Smooth muscle cell (in vitro differentiated cells): ENCODE measurements at regions not wholly inside any gene's neighbourhood (a gene's known extent, or its start where the extent isn't known, plus 50 kb on each side); places are given as distances from the start of the nearest gene placed in this dataset.

ENCODE experiments used
- DNase-seq: peaks from one replicate; lab custom pipeline; 2025; ENCODE audit not compliant: unreplicated experiment; lab: John Stamatoyannopoulos, UW
- H2AFZ ChIP-seq: fragments of 200-600 bp; sonication (generic); 2 replicates; pipeline ENCODE4 v1.6.0; 2016; ENCODE audit warnings: antibody characterized with exemption, low read depth, mild to moderate bottlenecking
- H3F3A ChIP-seq: fragments of 200-600 bp; sonication (generic); 2 replicates; pipeline ENCODE4 v1.6.0; 2017; ENCODE audit warnings: antibody characterized with exemption, low read depth
- H3K27ac ChIP-seq: fragments of 200-600 bp; sonication (generic); 2 replicates; pipeline ENCODE4 v1.5.1; 2016; ENCODE audit warnings: low read depth, mild to moderate bottlenecking
- H3K27me3 ChIP-seq: fragments of 200-600 bp; sonication (generic); 2 replicates; pipeline ENCODE4 v1.6.1; 2016; ENCODE audit warnings: low read depth, mild to moderate bottlenecking
- H3K36me3 ChIP-seq: fragments of 200-600 bp; sonication (generic); 2 replicates; pipeline ENCODE4 v1.5.1; 2016; ENCODE audit warnings: low read depth
- H3K4me1 ChIP-seq: fragments of 200-600 bp; sonication (generic); 2 replicates; pipeline ENCODE4 v1.5.1; 2016; ENCODE audit warnings: low read depth
- H3K4me2 ChIP-seq: fragments of 200-600 bp; sonication (generic); 2 replicates; pipeline ENCODE4 v1.6.0; 2016; ENCODE audit warnings: mild to moderate bottlenecking
- H3K4me3 ChIP-seq: fragments of 200-600 bp; sonication (generic); 2 replicates; pipeline ENCODE4 v1.5.1; 2016; ENCODE audit warnings: mild to moderate bottlenecking
- H3K79me2 ChIP-seq: fragments of 200-600 bp; sonication (generic); 2 replicates; pipeline ENCODE4 v1.6.0; 2016; ENCODE audit warnings: low read depth, mild to moderate bottlenecking
- H3K9ac ChIP-seq: fragments of 200-600 bp; sonication (generic); 2 replicates; pipeline ENCODE4 v1.6.0; 2016; ENCODE audit warnings: low read depth
- H3K9me3 ChIP-seq: fragments of 200-600 bp; sonication (generic); replicated peaks from 2 replicates; pipeline ENCODE4 v1.5.1; 2016; ENCODE audit warnings: low read depth
- H4K20me1 ChIP-seq: fragments of 200-600 bp; sonication (generic); 2 replicates; pipeline ENCODE4 v1.6.0; 2016; ENCODE audit warnings: low read depth
- CTCF ChIP-seq: fragments of 200-600 bp; sonication (generic); IDR thresholded peaks from 2 replicates; pipeline ENCODE4 v1.5.1; 2017; ENCODE audit warnings: borderline replicate concordance, mild to moderate bottlenecking, antibody characterized with exemption; ENCODE audit not compliant: insufficient read depth, poor library complexity, severe bottlenecking
- WGBS: methylation state at CpG from one replicate; pipeline ENCODE4 v1.1.7; 2016; ENCODE audit warnings: low lambda C conversion rate; 5-methylcytosine and 5-hydroxymethylcytosine counted together

- H3K27ac ChIP-seq = peak overlapping the region; percentile 78
- no peak for DNase-seq
- no peak overlapping the region for H2AFZ ChIP-seq
- peak overlapping the region; percentile 57 for H3K9ac ChIP-seq
- H4K20me1 ChIP-seq = no peaks in the 10 kb centered on the region
- H3K4me3 ChIP-seq = no peak overlapping the region
- no peaks in the 10 kb centered on the region for H3K79me2 ChIP-seq
- no peaks in the 10 kb centered on the region for H3F3A ChIP-seq
- no peak for TF ChIP-seq CTCF
- H3K4me1 ChIP-seq = no peaks in the 10 kb centered on the region
- H3K27me3 ChIP-seq = no peaks in the 10 kb centered on the region
- H3K4me2 ChIP-seq = peak overlapping the region; percentile 41
- H3K9me3 ChIP-seq = no peaks in the 10 kb centered on the region
- H3K36me3 ChIP-seq = no peaks in the 10 kb centered on the region
Measured at GRCh38 chr10:120386896-120387295, 70.1 kb upstream of the PLPP4 start.

- Histone ChIP-seq H3K4me2 (peak overlapping the region; percentile 41), H3F3A (no peaks in the 10 kb centered on the region), H3K27me3 (no peaks in the 10 kb centered on the region), H3K4me1 (no peaks in the 10 kb centered on the region), H2AFZ (no peak overlapping the region), H4K20me1 (no peaks in the 10 kb centered on the region), H3K79me2 (no peaks in the 10 kb centered on the region), H3K9ac (peak overlapping the region; percentile 57), H3K27ac (peak overlapping the region; percentile 78), H3K4me3 (no peak overlapping the region), H3K9me3 (no peaks in the 10 kb centered on the region), H3K36me3 (no peaks in the 10 kb centered on the region)
- DNase-seq = no peak
- TF ChIP-seq CTCF = no peak
- 48% methylated on average over 2 of the region's 2 CpGs for WGBS
Measured at GRCh38 chr10:120387326-120387725, 69.7 kb upstream of the PLPP4 start.

- Histone ChIP-seq H3K9ac (no peak overlapping the region), H3K79me2 (no peaks in the 10 kb centered on the region), H3K4me3 (no peak overlapping the region), H3K4me2 (no peak overlapping the region), H3K36me3 (no peaks in the 10 kb centered on the region), H3K27me3 (no peaks in the 10 kb centered on the region), H3F3A (no peaks in the 10 kb centered on the region), H2AFZ (no peak overlapping the region), H3K4me1 (no peaks in the 10 kb centered on the region), H4K20me1 (no peaks in the 10 kb centered on the region), H3K27ac (no peak overlapping the region), H3K9me3 (no peaks in the 10 kb centered on the region)
- TF ChIP-seq CTCF = no peak
- 86% methylated on average over 4 of the region's 4 CpGs for WGBS
- DNase-seq = no peak
Measured at GRCh38 chr10:120392245-120392644, 64.8 kb upstream of the PLPP4 start.

- 89% methylated on average over 2 of the region's 2 CpGs for WGBS
- no peaks in the 10 kb centered on the region for H3F3A ChIP-seq
- no peak for TF ChIP-seq CTCF
- H3K4me2 ChIP-seq = no peak overlapping the region
- H4K20me1 ChIP-seq = no peaks in the 10 kb centered on the region
- H3K9me3 ChIP-seq = no peaks in the 10 kb centered on the region
- no peaks in the 10 kb centered on the region for H3K36me3 ChIP-seq
- no peak overlapping the region for H3K4me3 ChIP-seq
- no peak for DNase-seq
- no peaks in the 10 kb centered on the region for H3K27me3 ChIP-seq
- no peaks in the 10 kb centered on the region for H3K79me2 ChIP-seq
- no peak overlapping the region for H3K9ac ChIP-seq
- no peak overlapping the region for H3K27ac ChIP-seq
- no peak overlapping the region for H2AFZ ChIP-seq
- no peaks in the 10 kb centered on the region for H3K4me1 ChIP-seq
Measured at GRCh38 chr10:120392671-120393079, 64.4 kb upstream of the PLPP4 start.
